GM21786 (cell line): ENCODE measurements at regions not wholly inside any gene's neighbourhood (a gene's known extent, or its start where the extent isn't known, plus 50 kb on each side); places are given as distances from the start of the nearest gene placed in this dataset.

Experiments
- ATAC-seq: cut with Tn5 transposase; IDR thresholded peaks from one replicate; pipeline ENCODE4 v1.9.1; 2021; ENCODE audit not compliant: unreplicated experiment

DNA sequence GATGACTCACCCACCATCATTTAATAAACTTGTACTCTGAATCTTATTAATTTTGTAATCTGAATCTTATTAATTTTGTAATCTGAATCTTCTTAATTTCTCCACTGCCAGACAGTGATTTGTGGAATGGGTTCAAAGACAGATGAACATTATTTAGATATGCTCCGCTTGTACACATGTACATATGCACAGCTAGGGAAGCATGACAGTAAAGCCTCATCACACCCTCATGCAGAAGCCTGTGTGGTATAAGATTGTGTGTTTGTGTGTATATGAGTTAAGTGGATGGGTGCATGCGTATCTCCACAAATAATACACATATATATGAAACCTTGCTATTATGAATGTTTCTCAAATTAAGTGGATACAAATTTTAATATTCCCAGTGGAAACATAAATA lies 318.5 kb upstream of the SFRP2 start:
- ATAC-seq, result no peak

GRCh38 chr4:154088741-154089140 lies 299.9 kb upstream of the SFRP2 start:
- no peak for ATAC-seq

DNA sequence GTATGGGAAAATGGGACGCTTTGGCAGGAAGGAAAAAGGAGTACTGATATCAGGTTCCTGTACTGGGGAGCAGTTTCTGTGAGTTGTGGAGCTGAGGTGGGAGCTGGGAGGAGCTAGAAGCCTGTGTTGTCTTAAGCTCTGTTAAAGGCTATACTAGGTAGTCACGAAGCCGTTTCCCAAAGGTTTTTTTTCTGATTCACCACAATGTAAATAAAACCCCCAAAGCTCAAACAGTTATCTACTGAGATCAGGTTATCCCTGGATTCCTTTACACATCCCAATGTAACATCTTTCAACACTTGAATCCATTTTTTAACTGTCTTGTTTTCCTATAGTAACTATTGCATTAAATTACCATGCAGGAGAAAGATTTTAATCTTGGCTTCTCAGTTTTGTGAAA lies 297.4 kb upstream of the SFRP2 start:
- no peak for ATAC-seq

DNA sequence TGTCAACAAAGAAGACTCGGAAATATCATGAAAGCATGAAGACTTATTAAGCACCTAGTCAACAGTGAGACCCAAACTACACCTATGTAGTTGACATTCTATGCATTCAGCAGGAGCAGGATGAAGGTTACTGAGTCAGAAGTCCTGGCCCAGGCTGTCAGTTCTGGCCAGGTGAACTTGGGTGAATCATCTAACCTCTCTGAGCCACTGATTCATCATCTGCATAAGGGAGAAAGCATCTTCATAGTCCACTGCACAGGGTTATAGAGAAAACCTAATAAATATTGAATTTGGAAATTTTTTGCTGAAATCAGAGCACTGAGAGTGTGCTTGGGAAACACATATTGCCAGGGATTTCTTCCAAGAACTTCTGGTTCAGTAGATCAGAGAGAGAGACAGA lies 296.0 kb upstream of the SFRP2 start:
- no peak for ATAC-seq

DNA sequence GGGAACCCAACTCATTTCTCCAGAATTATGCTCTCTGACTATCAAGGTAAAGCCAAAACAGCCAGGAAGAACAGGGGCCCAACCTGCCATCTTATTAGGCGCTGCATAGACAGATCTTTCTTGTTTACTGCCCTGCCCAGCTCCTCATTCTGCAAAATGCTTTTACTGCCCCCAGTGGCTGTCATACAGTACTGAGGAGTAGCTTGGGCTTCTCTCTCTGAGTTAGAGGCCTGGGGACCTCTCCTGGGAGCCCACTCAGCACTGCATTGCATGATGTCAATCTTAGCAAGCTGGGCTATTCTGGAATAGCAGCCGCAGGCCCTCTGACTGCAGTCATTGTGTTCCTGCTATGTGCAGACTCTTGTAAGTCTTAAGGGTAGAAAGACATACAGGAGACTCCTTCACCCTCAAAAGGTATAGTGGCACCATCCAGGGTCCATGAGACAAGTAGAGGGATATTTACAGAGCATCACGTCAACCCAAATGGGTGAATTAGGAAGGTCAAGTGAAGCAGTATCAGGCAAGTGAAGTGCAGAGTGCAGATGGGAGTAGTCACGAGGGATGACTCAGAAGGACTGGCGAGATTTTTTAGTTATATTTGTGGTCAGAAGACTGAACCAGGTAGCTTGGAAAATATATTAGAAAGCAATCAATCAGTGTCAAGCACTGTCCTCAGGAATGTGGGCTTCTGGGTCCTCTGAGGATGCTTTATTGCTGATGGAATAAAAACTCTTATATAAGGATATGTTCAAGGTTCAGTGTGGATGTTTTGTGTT lies 294.1 kb upstream of the SFRP2 start:
- peak; percentile 65 for ATAC-seq

DNA sequence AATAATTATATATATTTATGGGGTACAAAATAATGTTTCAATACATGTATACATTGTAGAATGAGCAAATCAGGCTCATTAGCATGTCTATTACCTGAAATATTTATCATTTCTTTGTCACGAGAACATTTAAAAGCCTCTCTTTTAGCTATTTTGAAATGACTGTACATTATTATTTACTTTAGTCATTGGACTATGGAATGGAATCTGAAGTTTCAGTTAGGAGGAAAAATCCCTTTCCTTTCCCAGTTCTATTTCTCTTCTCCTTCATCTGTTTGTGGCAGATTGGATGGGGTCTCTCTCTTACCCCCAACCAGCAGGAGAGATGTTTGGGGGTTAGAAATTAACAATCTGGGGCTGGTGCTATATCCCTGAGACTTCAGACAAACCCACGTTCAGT lies 292.5 kb upstream of the SFRP2 start:
- no peak for ATAC-seq

- no peak for ATAC-seq
These were observed 289.8 kb upstream of the SFRP2 start for GRCh38 chr4:154078504-154079350.

GRCh38 chr4:154076921-154077320 lies 288.0 kb upstream of the SFRP2 start:
- no peak for ATAC-seq

GRCh38 chr4:154073107-154073822 lies 284.4 kb upstream of the SFRP2 start:
- peak; percentile 69 for ATAC-seq

- no peak for ATAC-seq
These were observed 278.9 kb upstream of the SFRP2 start for GRCh38 chr4:154067786-154068185.

- ATAC-seq, result no peak
These were observed 276.5 kb upstream of the SFRP2 start for GRCh38 chr4:154065368-154065767.

DNA sequence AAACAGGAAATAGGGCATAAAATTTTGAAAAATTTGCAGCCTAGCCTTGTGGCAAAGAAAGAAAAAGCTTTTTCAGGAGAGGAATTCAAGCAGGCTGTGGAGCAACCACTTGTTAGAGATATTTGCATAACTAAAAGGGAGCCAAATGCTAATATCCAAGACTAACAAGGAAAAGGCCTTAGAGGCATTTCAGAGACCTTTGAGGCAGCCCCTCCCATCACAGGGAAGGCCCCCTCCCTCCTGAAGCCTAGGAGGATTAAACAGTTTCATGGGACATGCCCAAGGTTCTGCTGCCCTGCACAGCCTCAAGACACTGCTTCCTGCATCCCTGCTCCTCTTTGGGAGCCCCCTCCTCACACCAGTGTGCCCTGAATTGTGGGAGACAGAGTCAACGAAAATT lies 275.4 kb upstream of the SFRP2 start:
- no peak for ATAC-seq

- ATAC-seq, result no peak
These were observed 260.7 kb upstream of the SFRP2 start for GRCh38 chr4:154049457-154050181.

GRCh38 chr4:154047733-154048132 lies 258.9 kb upstream of the SFRP2 start:
- no peak for ATAC-seq

DNA sequence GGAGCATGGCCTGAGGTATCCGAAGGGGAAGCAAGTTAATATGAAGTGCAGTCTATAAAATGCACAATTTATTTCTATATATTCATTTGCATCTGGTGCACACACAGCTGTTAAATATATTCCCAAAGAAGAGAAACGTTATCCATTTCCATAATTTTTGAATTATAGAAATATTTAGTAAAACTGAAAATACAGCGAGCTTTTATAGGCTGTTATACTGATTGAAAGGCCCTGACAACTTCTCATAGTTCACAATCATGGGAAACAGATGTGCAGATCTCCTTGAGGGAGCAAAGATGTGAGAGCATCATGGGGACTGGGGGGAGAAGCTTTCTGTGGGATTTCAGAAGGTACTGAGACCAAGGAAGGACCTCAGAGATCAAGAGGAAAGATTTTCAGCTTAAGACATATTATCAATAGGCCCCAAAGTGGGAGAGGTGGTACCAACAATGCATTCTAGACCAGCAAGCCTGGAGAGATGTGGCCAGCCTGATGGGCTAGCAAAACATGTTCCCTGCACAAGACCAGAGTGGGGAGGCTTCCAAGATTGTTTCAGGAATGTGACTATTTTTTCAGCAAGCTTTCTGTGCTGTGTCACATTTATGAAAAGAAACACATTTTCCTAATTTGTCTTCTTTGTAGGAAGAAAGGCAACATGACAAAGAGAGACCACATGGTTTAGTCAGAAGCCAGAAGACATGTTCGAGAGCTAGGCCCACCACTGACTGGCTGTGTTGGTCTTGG lies 256.0 kb upstream of the SFRP2 start:
- no peak for ATAC-seq

DNA sequence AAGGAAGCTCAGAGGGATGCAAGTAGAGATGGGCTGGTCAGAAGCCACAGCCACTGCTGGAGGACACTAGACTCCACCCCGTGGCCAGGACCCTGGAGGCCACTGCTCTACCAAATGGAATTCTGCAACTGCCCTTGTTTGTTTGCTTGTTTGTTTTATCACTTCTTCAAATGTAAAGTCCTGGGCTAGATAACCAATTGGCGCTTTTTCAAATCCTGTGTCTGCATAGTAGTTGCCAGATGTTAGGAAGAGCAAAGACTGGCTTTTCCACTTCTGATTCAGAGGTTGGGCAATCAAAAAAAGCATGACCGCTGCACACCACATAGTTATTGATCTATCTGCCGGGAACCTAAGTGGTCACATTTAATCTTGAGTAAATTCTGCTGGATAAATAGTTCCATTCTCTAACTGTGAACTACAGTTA lies 255.2 kb upstream of the SFRP2 start:
- no peak for ATAC-seq

DNA sequence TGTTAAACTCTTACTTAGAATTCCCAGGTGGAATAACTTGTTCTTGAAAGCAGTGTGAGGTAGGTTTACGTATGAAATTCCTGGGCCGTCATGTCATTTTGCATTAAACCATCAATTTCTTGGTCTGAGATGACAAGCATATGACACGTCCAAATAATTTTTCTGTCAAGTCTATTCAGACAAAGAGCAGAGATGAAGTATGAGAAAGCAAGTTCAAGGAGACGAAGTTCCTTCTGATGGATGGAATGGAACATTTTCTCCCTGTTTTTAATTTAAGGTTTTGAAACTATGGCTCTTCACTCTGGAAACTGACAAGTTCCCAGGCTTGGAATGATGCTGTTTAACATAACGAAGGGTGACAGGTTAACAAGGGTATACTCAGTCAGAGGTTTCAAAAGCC lies 252.8 kb upstream of the SFRP2 start:
- ATAC-seq, result no peak

DNA sequence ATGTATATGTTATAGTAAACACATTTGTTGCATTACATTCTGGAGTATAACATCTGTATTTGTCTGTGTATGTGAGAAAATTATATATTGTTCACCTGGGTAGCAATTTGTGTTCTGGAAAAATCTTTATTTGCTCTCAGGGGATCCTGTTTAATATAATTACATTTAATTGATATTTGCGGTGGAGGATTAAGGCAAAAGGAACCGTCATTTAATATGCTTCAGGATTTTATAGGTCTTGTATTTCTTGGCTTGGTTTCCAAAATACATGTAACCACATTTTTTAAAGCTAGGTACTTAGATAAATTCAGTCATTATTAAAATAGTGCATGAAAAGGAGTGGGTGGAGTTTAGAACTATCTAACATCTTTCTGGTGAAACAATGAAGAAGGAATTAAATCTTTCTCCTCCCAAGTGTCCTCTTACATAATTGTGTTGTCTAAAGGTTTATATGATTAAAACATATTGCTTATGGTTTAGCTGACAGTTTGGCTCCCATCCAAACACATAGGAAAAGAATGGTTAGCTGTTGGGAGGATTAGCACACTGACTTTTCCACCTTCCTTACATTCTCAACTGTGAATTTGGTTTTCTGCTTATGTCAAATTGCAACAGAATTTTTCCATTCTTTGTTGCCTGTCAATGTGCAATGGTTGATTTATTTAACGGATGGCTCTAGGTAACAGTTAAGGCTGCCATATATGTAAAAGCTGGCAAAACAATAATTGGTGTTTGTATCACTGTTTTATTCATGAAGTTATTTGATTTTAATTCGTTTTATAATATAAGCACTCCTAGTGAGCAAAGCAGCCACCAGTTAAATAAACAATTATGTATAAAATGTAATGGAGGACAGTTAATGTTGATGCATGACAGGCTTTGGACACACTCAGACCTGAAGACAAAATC lies 250.8 kb upstream of the SFRP2 start:
- no peak for ATAC-seq

GRCh38 chr4:154036856-154037255 lies 248.0 kb upstream of the SFRP2 start:
- no peak for ATAC-seq
